GM21786 (cell line): ENCODE measurements at regions not wholly inside any gene's neighbourhood (a gene's known extent, or its start where the extent isn't known, plus 50 kb on each side); places are given as distances from the start of the nearest gene placed in this dataset.
A peak's percentile ranks its signal among the peaks of the same experiment; 100 is the strongest.
"Not testable (repeated sequence)": the region's sequence is repeated elsewhere in the genome, so short reads cannot be mapped to it uniquely, and the experiment has no call there.

ENCODE experiments used
- ATAC-seq: cut with Tn5 transposase; IDR thresholded peaks from one replicate; pipeline ENCODE4 v1.9.1; 2021; ENCODE audit not compliant: unreplicated experiment

- ATAC-seq, result not testable (repeated sequence)
These were observed 93.2 kb upstream of the RPH3AL start, which contains the start of gene RFLNB for GRCh38 chr17:445839-446238. Gene RFLNB, minus strand, starts transcription at chr17:445939.

GRCh38 chr17:444879-445454, 92.4 kb upstream of the RPH3AL start:
- ATAC-seq, result no peak

- no peak for ATAC-seq
These were observed 90.5 kb upstream of the RPH3AL start for GRCh38 chr17:443109-443508.

GRCh38 chr17:441155-441950, 88.7 kb upstream of the RPH3AL start:
- ATAC-seq, result no peak

- no peak for ATAC-seq
These were observed 85.6 kb upstream of the RPH3AL start for GRCh38 chr17:438191-438590.

GRCh38 chr17:437545-437944, 84.9 kb upstream of the RPH3AL start:
- ATAC-seq, result no peak

GRCh38 chr17:436571-436970, 84.0 kb upstream of the RPH3AL start:
- no peak for ATAC-seq

GRCh38 chr17:432471-432870, 79.9 kb upstream of the RPH3AL start:
- ATAC-seq, result not testable (repeated sequence)

GRCh38 chr17:431494-431893, 78.9 kb upstream of the RPH3AL start:
- no peak for ATAC-seq

- no peak for ATAC-seq
These were observed 77.0 kb upstream of the RPH3AL start for GRCh38 chr17:429589-429988.

- ATAC-seq, result no peak
These were observed 75.8 kb upstream of the RPH3AL start for GRCh38 chr17:428414-428813.

- no peak for ATAC-seq
These were observed 75.3 kb upstream of the RPH3AL start for GRCh38 chr17:427891-428290.

GRCh38 chr17:427327-427726, 74.7 kb upstream of the RPH3AL start:
- no peak for ATAC-seq

GRCh38 chr17:422196-422930, 69.8 kb upstream of the RPH3AL start:
- ATAC-seq, result no peak

- no peak for ATAC-seq
These were observed 68.0 kb upstream of the RPH3AL start for GRCh38 chr17:420479-421175.

- ATAC-seq, result no peak
These were observed 66.6 kb upstream of the RPH3AL start for GRCh38 chr17:419073-419735.

GRCh38 chr17:418421-418751, 65.8 kb upstream of the RPH3AL start:
- ATAC-seq, result no peak

- no peak for ATAC-seq
These were observed 65.2 kb upstream of the RPH3AL start for GRCh38 chr17:417691-418420.

- ATAC-seq, result peak; percentile 80
These were observed 63.9 kb upstream of the RPH3AL start for GRCh38 chr17:416293-417206.
